Testis (tissue), 2 donors: ENCODE measurements at regions not wholly inside any gene's neighbourhood (a gene's known extent, or its start where the extent isn't known, plus 50 kb on each side); places are given as distances from the start of the nearest gene placed in this dataset.
"Not testable (repeated sequence)": the region's sequence is repeated elsewhere in the genome, so short reads cannot be mapped to it uniquely, and the experiment has no call there.

Experiments
- CTCF ChIP-seq, 3 experiments: fragments of 450-650 bp in 2 of 3; fragments of 200-600 bp in 1 of 3; sonication (generic) in 1 of 3; IDR thresholded peaks; one replicate each; pipeline ENCODE4 v1.5.1; 2016 to 2019; ENCODE audit warnings: antibody characterized with exemption in 3 of 3, mild to moderate bottlenecking in 2 of 3, moderate library complexity in 1 of 3
- POLR2A ChIP-seq: fragments of 450-650 bp; IDR thresholded peaks from one replicate; pipeline ENCODE4 v1.6.1; 2017; ENCODE audit warnings: antibody characterized with exemption, mild to moderate bottlenecking, moderate library complexity

DNA sequence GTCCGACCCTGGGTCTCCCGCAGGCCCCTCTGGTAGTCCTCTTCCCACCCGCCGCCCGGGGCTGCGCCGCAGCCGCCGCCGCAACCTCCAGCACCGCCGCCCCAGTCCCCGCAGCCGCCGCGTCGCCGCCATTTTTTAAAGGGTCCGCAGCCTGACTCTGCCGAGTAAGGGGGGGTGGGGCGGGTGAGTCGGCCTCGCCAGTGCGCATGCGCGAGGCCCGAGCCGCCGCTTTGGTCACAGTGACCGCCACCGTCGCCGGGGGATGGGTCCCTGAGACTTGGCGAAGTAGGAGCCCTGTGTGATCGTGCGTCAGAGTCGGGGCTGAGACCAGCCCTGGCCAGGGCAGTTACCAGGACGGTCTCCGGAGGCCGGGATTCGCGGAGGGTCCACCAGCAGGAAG lies 532.8 kb downstream of the FOXD4L4 start:
- TF ChIP-seq POLR2A; CTCF (IDR thresholded peaks at IDR 0.05): not testable (repeated sequence)
